ENCODE measurements at regions not wholly inside any gene's neighbourhood (a gene's known extent, or its start where the extent isn't known, plus 50 kb on each side); places are given as distances from the start of the nearest gene placed in this dataset.

DNA sequence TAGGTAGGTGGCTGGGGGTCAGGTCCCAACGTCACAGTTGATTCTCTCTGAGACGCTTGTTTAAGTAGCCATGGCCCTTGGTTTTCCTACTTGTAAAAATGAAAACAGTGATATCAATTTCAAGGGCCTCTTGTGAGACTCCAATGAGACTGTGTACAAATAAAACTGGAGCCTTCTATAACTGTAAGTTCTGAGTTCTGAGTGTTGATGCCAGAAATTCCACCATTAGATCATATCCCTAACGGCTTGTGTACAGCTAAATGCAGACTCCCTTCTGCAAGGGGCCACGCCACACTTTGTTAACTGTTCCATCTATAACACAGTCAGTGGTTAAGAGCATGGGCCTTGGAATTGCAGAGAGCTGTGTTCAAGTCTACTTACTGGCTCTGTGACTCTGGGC, 267.3 kb downstream of the TLE3 start:
- no peak overlapping the region for H3K9ac ChIP-seq (ENCODE audit: extremely low read depth, low read length, poor library complexity, severe bottlenecking)
- H3K4me3 ChIP-seq (ENCODE audit: low read length), result no peak overlapping the region
- Mint-ChIP-seq H3K9me3 (no peaks in the 10 kb centered on the region), H3K36me3 (ENCODE audit: low read depth) (no peaks in the 10 kb centered on the region), H3K4me3 (no peak overlapping the region), H3K4me1 (peaks cover 29% of the 10 kb centered on the region), H3K27ac (no peak overlapping the region), H3K27me3 (ENCODE audit: insufficient read depth) (peaks cover 8% of the 10 kb centered on the region)
- TF ChIP-seq, protein P1, sequence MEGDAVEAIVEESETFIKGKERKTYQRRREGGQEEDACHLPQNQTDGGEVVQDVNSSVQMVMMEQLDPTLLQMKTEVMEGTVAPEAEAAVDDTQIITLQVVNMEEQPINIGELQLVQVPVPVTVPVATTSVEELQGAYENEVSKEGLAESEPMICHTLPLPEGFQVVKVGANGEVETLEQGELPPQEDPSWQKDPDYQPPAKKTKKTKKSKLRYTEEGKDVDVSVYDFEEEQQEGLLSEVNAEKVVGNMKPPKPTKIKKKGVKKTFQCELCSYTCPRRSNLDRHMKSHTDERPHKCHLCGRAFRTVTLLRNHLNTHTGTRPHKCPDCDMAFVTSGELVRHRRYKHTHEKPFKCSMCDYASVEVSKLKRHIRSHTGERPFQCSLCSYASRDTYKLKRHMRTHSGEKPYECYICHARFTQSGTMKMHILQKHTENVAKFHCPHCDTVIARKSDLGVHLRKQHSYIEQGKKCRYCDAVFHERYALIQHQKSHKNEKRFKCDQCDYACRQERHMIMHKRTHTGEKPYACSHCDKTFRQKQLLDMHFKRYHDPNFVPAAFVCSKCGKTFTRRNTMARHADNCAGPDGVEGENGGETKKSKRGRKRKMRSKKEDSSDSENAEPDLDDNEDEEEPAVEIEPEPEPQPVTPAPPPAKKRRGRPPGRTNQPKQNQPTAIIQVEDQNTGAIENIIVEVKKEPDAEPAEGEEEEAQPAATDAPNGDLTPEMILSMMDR (conservative IDR thresholded peaks at IDR 0.05), result no peak
- H3K36me3 ChIP-seq (ENCODE audit: control insufficient read depth, insufficient read depth, low read length), result no peaks in the 10 kb centered on the region
- peaks cover 6% of the 10 kb centered on the region for H3K27me3 ChIP-seq (ENCODE audit: control insufficient read depth, insufficient read depth, low read length, poor library complexity, severe bottlenecking)
- no peak for DNase-seq
- no peak overlapping the region for H3K27ac ChIP-seq (ENCODE audit: low read depth, low read length)
- 94 to 100% methylated on average over 2 to 4 of the region's 4 CpGs for WGBS, 2 experiments (ENCODE audit: insufficient coverage in 1 of 2, insufficient read length in 1 of 2)
- H3K4me1 ChIP-seq (ENCODE audit: control insufficient read depth, insufficient read depth, low read length), result peaks cover 14% of the 10 kb centered on the region
- H3K9me3 ChIP-seq (ENCODE audit: control insufficient read depth, low read length), result no peaks in the 10 kb centered on the region

DNA sequence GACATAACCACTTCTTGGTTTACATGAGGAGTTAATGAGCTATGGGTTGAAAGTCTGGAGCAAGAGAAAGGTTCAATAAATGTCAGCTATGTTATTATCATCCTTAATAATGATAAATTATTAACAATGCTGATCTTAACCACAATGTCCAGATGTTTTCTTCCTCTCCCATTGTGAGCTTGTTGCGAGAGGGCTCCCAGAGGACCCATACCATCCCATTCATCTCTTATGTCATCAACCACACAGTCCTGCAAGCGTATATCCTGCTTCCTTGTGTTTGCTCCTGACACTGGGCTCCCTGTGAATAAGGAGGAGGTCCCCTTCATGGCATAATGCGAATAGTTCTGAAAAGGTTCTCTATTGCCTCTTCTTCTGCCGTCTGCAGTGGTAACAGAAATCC, 266.8 kb downstream of the TLE3 start:
- H3K27me3 ChIP-seq (ENCODE audit: control insufficient read depth, insufficient read depth, low read length, poor library complexity, severe bottlenecking), result peaks cover 6% of the 10 kb centered on the region
- DNase-seq, result no peak
- no peaks in the 10 kb centered on the region for H3K9me3 ChIP-seq (ENCODE audit: control insufficient read depth, low read length)
- H3K27ac ChIP-seq (ENCODE audit: low read depth, low read length), result no peak overlapping the region
- Mint-ChIP-seq H3K9me3 (no peaks in the 10 kb centered on the region), H3K36me3 (ENCODE audit: low read depth) (no peaks in the 10 kb centered on the region), H3K4me1 (peaks cover 25% of the 10 kb centered on the region), H3K4me3 (no peak overlapping the region), H3K27ac (no peak overlapping the region), H3K27me3 (ENCODE audit: insufficient read depth) (peaks cover 8% of the 10 kb centered on the region)
- TF ChIP-seq, protein P1 (conservative IDR thresholded peaks at IDR 0.05), result no peak
- 93 to 100% methylated on average over 3 to 4 of the region's 4 CpGs for WGBS, 2 experiments (ENCODE audit: insufficient coverage in 1 of 2, insufficient read length in 1 of 2)
- peaks cover 9% of the 10 kb centered on the region for H3K4me1 ChIP-seq (ENCODE audit: control insufficient read depth, insufficient read depth, low read length)
- no peak overlapping the region for H3K4me3 ChIP-seq (ENCODE audit: low read length)
- H3K36me3 ChIP-seq (ENCODE audit: control insufficient read depth, insufficient read depth, low read length), result no peaks in the 10 kb centered on the region
- H3K9ac ChIP-seq (ENCODE audit: extremely low read depth, low read length, poor library complexity, severe bottlenecking), result no peak overlapping the region

DNA sequence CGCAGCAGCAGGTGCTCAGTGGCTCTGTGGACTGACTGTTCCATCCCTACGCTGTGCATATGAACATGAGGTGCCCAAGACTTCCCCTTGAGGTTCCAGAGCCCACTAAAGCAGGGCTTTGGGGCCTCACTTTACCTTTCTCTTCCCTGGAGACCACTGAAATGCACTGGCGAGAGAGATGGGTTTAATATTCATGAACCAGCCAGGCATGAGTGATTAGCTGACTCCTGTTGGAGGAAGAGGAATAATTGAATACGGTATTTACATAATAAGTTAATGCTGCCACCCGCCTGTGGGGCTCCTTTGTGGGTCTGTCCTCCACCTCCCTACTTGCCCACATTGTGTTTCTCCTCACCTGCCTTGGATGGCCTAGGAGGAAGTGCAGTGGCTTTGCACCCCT, 263.4 kb downstream of the TLE3 start:
- no peak for DNase-seq
- no peak overlapping the region for H3K27ac ChIP-seq (ENCODE audit: low read depth, low read length)
- H3K27me3 ChIP-seq (ENCODE audit: control insufficient read depth, insufficient read depth, low read length, poor library complexity, severe bottlenecking), result no peaks in the 10 kb centered on the region
- WGBS, 2 experiments (ENCODE audit: insufficient coverage in 1 of 2, insufficient read length in 1 of 2), result 89 to 90% methylated on average over 2 to 5 of the region's 5 CpGs
- no peak overlapping the region for H3K4me3 Mint-ChIP-seq
- no peak overlapping the region for H3K27ac Mint-ChIP-seq
- TF ChIP-seq, protein P1 (conservative IDR thresholded peaks at IDR 0.05), result no peak
- H3K27me3 Mint-ChIP-seq (ENCODE audit: insufficient read depth), result peaks cover 4% of the 10 kb centered on the region
- H3K36me3 ChIP-seq (ENCODE audit: control insufficient read depth, insufficient read depth, low read length), result no peaks in the 10 kb centered on the region
- no peak overlapping the region for H3K4me3 ChIP-seq (ENCODE audit: low read length)
- no peaks in the 10 kb centered on the region for H3K36me3 Mint-ChIP-seq (ENCODE audit: low read depth)
- H3K9me3 Mint-ChIP-seq, result no peaks in the 10 kb centered on the region
- no peaks in the 10 kb centered on the region for H3K9me3 ChIP-seq (ENCODE audit: control insufficient read depth, low read length)
- H3K4me1 ChIP-seq (ENCODE audit: control insufficient read depth, insufficient read depth, low read length), result no peaks in the 10 kb centered on the region
- no peak overlapping the region for H3K9ac ChIP-seq (ENCODE audit: extremely low read depth, low read length, poor library complexity, severe bottlenecking)
- peaks cover 4% of the 10 kb centered on the region for H3K4me1 Mint-ChIP-seq

Data from endodermal cell (in vitro differentiated cells).